ENCODE measurements at regions not wholly inside any gene's neighbourhood (a gene's known extent, or its start where the extent isn't known, plus 50 kb on each side); places are given as distances from the start of the nearest gene placed in this dataset.

- TF ChIP-seq CTCF (IDR thresholded peaks at IDR 0.05) (no peak), POLR2A (IDR thresholded peaks at IDR 0.05) (no peak)
Observed at GRCh38 chr2:129906139-129906860, 73.2 kb upstream of the RAB6C start.

Data from right lobe of liver (tissue), 4 donors.